GM23248 (cell line): ENCODE measurements at regions not wholly inside any gene's neighbourhood (a gene's known extent, or its start where the extent isn't known, plus 50 kb on each side); places are given as distances from the start of the nearest gene placed in this dataset.

Experiments used
- DNase-seq: peaks from one replicate; pipeline ENCODE4 v3.0.0-alpha.2; 2015
- H2AFZ ChIP-seq: fragments of 200-600 bp; sonication (generic); 2 replicates; pipeline ENCODE4 v1.6.1; 2016; ENCODE audit warnings: antibody characterized with exemption
- H3F3A ChIP-seq: fragments of 200-600 bp; sonication (generic); 2 replicates; pipeline ENCODE4 v1.6.1; 2016; ENCODE audit warnings: mild to moderate bottlenecking, antibody characterized with exemption, mixed run types; ENCODE audit not compliant: insufficient read depth
- H3K27ac ChIP-seq: fragments of 200-600 bp; sonication (generic); 2 replicates; pipeline ENCODE4 v1.5.1; 2016; ENCODE audit warnings: mild to moderate bottlenecking
- H3K27me3 ChIP-seq: fragments of 200-600 bp; sonication (generic); replicated peaks from 2 replicates; pipeline ENCODE4 v1.6.1; 2016; ENCODE audit warnings: mild to moderate bottlenecking; ENCODE audit not compliant: insufficient read depth
- H3K36me3 ChIP-seq: fragments of 200-600 bp; sonication (generic); 2 replicates; pipeline ENCODE4 v1.6.1; 2016; ENCODE audit warnings: low read depth, mild to moderate bottlenecking
- H3K4me1 ChIP-seq: fragments of 200-600 bp; sonication (generic); 2 replicates; pipeline ENCODE4 v1.6.1; 2016; ENCODE audit warnings: mild to moderate bottlenecking; ENCODE audit not compliant: insufficient read depth
- H3K4me2 ChIP-seq: fragments of 200-600 bp; sonication (generic); one replicate; pipeline ENCODE4 v1.6.1; 2016; ENCODE audit warnings: mild to moderate bottlenecking; ENCODE audit not compliant: unreplicated experiment
- H3K4me3 ChIP-seq: fragments of 200-600 bp; sonication (generic); 2 replicates; pipeline ENCODE4 v1.5.1; 2016; ENCODE audit warnings: mild to moderate bottlenecking
- H3K79me2 ChIP-seq: fragments of 200-600 bp; sonication (generic); 2 replicates; pipeline ENCODE4 v1.6.1; 2016; ENCODE audit warnings: mild to moderate bottlenecking; ENCODE audit not compliant: insufficient read depth
- H3K9ac ChIP-seq: fragments of 200-600 bp; sonication (generic); 2 replicates; pipeline ENCODE4 v1.6.1; 2016; ENCODE audit warnings: mild to moderate bottlenecking
- H3K9me2 ChIP-seq: fragments of 200-600 bp; sonication (generic); 2 replicates; pipeline ENCODE4 v1.6.1; 2016; ENCODE audit warnings: mixed run types, mild to moderate bottlenecking, moderate library complexity; ENCODE audit not compliant: insufficient read depth
- H3K9me3 ChIP-seq: fragments of 200-600 bp; sonication (generic); one replicate; pipeline ENCODE4 v1.6.1; 2017; ENCODE audit warnings: low read depth
- H4K20me1 ChIP-seq: fragments of 200-600 bp; sonication (generic); 2 replicates; pipeline ENCODE4 v1.6.0; 2016; ENCODE audit not compliant: insufficient read depth
- EZH2 ChIP-seq: fragments of 200-600 bp; sonication (generic); IDR thresholded peaks from 2 replicates; pipeline ENCODE4 v1.6.1; 2018; ENCODE audit warnings: antibody characterized with exemption, mild to moderate bottlenecking; ENCODE audit not compliant: insufficient read depth, poor library complexity, severe bottlenecking
- EZH2phosphoT487 ChIP-seq: fragments of 200-600 bp; sonication (generic); IDR thresholded peaks from 2 replicates; pipeline ENCODE4 v1.6.1; 2018; ENCODE audit warnings: antibody characterized with exemption, moderate library complexity, mild to moderate bottlenecking, low read depth; ENCODE audit not compliant: insufficient read depth
- WGBS, 2 experiments: methylation state at CpG; one replicate each; pipeline ENCODE4 v1.1.6; 2015 to 2017; ENCODE audit warnings: low lambda C conversion rate in 2 of 2, low coverage in 1 of 2; ENCODE audit errors: missing lambda C conversion rate in 2 of 2; 5-methylcytosine and 5-hydroxymethylcytosine counted together
- in situ Hi-C: fragments of 300-500 bp; cut with MboI; formaldehyde crosslinking; loops from 2 replicates; pipeline ENCODE4 v1.15.0; 2020

DNA sequence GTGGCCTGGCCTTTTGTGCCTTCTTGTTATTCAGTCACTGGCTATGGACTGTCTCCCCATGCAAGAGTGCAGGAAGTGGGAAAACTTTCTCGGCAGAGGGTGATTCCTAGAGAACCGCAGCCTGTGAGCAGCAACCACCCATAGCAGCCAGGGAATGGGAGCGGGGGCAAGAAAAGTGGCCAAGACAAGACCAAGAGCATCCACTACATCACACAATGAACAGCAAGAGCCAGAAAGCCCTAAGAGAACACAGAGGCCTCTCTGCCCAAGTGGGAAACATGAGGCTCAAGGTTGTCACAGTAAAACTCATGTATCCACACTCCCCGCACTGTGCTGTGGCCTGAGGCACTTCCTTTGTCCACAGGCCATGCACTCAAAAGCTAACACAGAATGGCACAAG, 129.1 kb upstream of the FSTL4 start:
- no peak overlapping the region for H3K4me3 ChIP-seq
- no peak overlapping the region for H3K27ac ChIP-seq
- no peaks in the 10 kb centered on the region for H3K4me1 ChIP-seq
- 62 to 71% methylated on average over 4 of the region's 4 CpGs for WGBS, 2 experiments
- no peaks in the 10 kb centered on the region for H4K20me1 ChIP-seq
- H3K79me2 ChIP-seq: no peaks in the 10 kb centered on the region
- H3K36me3 ChIP-seq: no peaks in the 10 kb centered on the region
- no peaks in the 10 kb centered on the region for H3K9me2 ChIP-seq
- DNase-seq: no peak
- H3K9me3 ChIP-seq: no peaks in the 10 kb centered on the region
- no peak overlapping the region for H3K9ac ChIP-seq
- H3K4me2 ChIP-seq: no peak overlapping the region
- in situ Hi-C loops: no loop called here
- H3F3A ChIP-seq: no peaks in the 10 kb centered on the region
- H2AFZ ChIP-seq: no peak overlapping the region
- H3K27me3 ChIP-seq: no peaks in the 10 kb centered on the region
- TF ChIP-seq EZH2 (no peak), EZH2phosphoT487 (no peak)

DNA sequence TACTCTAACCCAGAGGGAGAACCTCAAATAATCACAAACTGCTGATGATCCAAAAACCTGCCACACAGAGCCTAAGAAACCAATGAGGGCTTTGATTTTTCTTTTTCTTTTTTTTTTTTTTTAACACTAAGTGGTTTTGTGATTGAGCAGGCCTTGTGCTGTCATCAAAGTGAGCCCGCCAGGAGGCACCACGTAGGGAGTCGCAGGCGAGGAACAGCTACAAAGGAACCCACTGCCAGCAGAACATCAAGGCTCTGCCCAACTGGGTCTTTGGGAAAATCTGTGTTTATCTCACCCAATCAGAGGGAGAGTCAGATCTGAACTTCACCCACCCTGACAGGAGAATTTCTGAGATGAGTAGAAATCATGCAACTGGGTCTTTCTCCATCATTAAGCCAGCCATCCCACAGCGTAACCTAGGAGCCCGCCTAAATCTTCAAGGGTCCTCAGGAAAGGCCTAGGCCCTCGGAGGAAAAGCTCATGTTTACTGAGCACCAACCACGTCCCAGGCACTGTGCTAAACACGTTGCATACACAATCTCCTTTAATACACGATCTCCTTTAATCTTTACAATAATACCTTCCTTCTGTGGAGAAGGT, 126.9 kb upstream of the FSTL4 start:
- no peak for TF ChIP-seq EZH2
- TF ChIP-seq EZH2phosphoT487: no peak
- Histone ChIP-seq H3K9me2 (no peaks in the 10 kb centered on the region), H3K4me3 (no peak overlapping the region), H3K27me3 (no peaks in the 10 kb centered on the region), H3K4me1 (peaks cover 6% of the 10 kb centered on the region; the same call in 1 of the 2 replicates), H3K4me2 (no peak overlapping the region), H3K27ac (no peak overlapping the region), H3K9ac (no peak overlapping the region), H4K20me1 (no peaks in the 10 kb centered on the region), H2AFZ (no peak overlapping the region), H3K79me2 (no peaks in the 10 kb centered on the region), H3K9me3 (no peaks in the 10 kb centered on the region), H3K36me3 (no peaks in the 10 kb centered on the region), H3F3A (no peaks in the 10 kb centered on the region)
- 59% methylated on average over 10 of the region's 10 CpGs for WGBS, 2 experiments
- in situ Hi-C loops: no loop called here
- no peak for DNase-seq

DNA sequence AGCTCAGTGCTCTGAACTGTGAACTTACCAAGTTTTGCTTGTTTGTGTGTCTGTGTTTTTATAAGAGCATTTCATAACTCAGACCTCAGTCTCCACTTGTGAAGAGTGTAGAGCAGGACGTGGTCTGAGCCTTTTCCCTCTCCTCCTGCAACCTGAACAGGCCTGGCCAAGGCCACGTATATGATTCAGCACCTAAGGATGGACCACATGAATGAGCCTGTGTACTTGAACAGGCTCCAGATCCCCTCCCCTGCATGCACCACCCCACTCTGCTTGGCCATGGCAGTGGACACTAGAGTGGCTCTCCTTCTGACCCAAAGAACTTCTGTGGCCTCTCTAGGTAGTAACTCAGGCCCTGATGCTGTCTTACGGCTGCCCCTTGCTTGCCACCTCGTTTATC, 125.9 kb upstream of the FSTL4 start:
- no peak for DNase-seq
- no peaks in the 10 kb centered on the region for H3F3A ChIP-seq
- H3K9me2 ChIP-seq: no peaks in the 10 kb centered on the region
- H2AFZ ChIP-seq: no peak overlapping the region
- H3K9me3 ChIP-seq: no peaks in the 10 kb centered on the region
- H3K27ac ChIP-seq: no peak overlapping the region
- WGBS, 2 experiments: 23 to 24% methylated on average over 4 of the region's 4 CpGs
- TF ChIP-seq EZH2phosphoT487 (no peak), EZH2 (no peak)
- H3K4me1 ChIP-seq: peaks cover 6% of the 10 kb centered on the region; the same call in 1 of the 2 replicates
- no peaks in the 10 kb centered on the region for H3K27me3 ChIP-seq
- H3K9ac ChIP-seq: no peak overlapping the region
- H4K20me1 ChIP-seq: no peaks in the 10 kb centered on the region
- H3K4me2 ChIP-seq: no peak overlapping the region
- no peaks in the 10 kb centered on the region for H3K36me3 ChIP-seq
- in situ Hi-C loops: no loop called here
- H3K4me3 ChIP-seq: no peak overlapping the region
- no peaks in the 10 kb centered on the region for H3K79me2 ChIP-seq

DNA sequence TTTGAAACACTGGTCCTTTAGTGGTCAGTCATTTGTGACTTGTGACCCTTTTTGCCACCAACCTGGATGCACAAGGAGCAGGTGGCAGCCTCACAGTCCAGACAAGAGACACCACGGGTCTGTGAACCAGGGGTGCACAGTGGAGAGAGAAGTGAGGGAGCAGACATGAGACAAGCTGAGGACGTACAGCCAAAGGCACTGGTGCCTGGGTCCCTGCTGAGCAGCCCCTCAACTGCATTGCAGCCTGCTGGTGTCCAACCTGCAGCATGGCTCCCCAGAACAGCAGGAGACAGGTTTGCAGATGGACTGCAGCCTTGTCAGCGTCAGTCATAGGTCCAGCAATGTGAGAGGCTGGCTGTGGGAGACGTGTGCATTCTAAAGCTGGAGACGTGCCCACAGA, 124.2 kb upstream of the FSTL4 start:
- H4K20me1 ChIP-seq: no peaks in the 10 kb centered on the region
- no peaks in the 10 kb centered on the region for H3K27me3 ChIP-seq
- no peak for DNase-seq
- no peak overlapping the region for H3K4me2 ChIP-seq
- no peak overlapping the region for H3K4me3 ChIP-seq
- H3K9ac ChIP-seq: no peak overlapping the region
- no peaks in the 10 kb centered on the region for H3K9me2 ChIP-seq
- H3K27ac ChIP-seq: no peak overlapping the region
- no peak overlapping the region for H2AFZ ChIP-seq
- H3K36me3 ChIP-seq: no peaks in the 10 kb centered on the region
- TF ChIP-seq EZH2 (no peak), EZH2phosphoT487 (no peak)
- peaks cover 6% of the 10 kb centered on the region; the same call in 1 of the 2 replicates for H3K4me1 ChIP-seq
- 37 to 41% methylated on average over 5 of the region's 5 CpGs for WGBS, 2 experiments
- no peaks in the 10 kb centered on the region for H3K9me3 ChIP-seq
- no peaks in the 10 kb centered on the region for H3K79me2 ChIP-seq
- no peaks in the 10 kb centered on the region for H3F3A ChIP-seq
- in situ Hi-C loops: no loop called here
